CD4-positive, alpha-beta T cell (primary cell): ENCODE measurements at regions not wholly inside any gene's neighbourhood (a gene's known extent, or its start where the extent isn't known, plus 50 kb on each side); places are given as distances from the start of the nearest gene placed in this dataset.

ENCODE experiments used
- ATAC-seq: fragments of 200-7000 bp; cut with Tn5 transposase; one replicate; pipeline ENCODE4 v1.10.0; 2022; ENCODE audit warnings: mild to moderate bottlenecking; ENCODE audit not compliant: poor library complexity
- CTCF ChIA-PET: fragments of 350-600 bp; sonication (Branson Sonifier 250); formaldehyde crosslinking; loops from one replicate; lab custom pipeline; 2021; ENCODE audit warnings: antibody characterized with exemption, inconsistent platforms; lab: Charles Lee
- POLR2A ChIA-PET: fragments of 350-600 bp; sonication (Branson Sonifier 250); formaldehyde crosslinking; loops from one replicate; lab custom pipeline; 2021; ENCODE audit warnings: antibody characterized with exemption, inconsistent platforms; lab: Charles Lee
- DNase-seq, 14 experiments: peaks; one replicate each; pipeline ENCODE4 v3.0.0-alpha.2; 2013 to 2020; ENCODE audit warnings: mixed read lengths in 2 of 14
- H3K27ac ChIP-seq, 2 donors: one replicate each; pipeline versions ENCODE4 v1.5.1 to v1.7.0; 2013; ENCODE audit warnings: low read length in 2 of 2, low read depth in 1 of 2, mild to moderate bottlenecking in 1 of 2
- H3K27me3 ChIP-seq, 2 experiments: 1 replicate in 1 of 2; 2 replicates in 1 of 2; pipeline versions ENCODE4 v1.6.1 to v1.7.0; 2013; ENCODE audit warnings: low read length in 2 of 2, control low read depth in 1 of 2, mild to moderate bottlenecking in 1 of 2, moderate library complexity in 1 of 2; ENCODE audit not compliant: insufficient read depth in 2 of 2, control insufficient read depth in 1 of 2
- H3K36me3 ChIP-seq: one replicate; pipeline ENCODE4 v1.6.1; 2013; ENCODE audit warnings: low read length, control low read depth; ENCODE audit not compliant: insufficient read depth
- H3K4me1 ChIP-seq: one replicate; pipeline ENCODE4 v1.6.1; 2013; ENCODE audit warnings: low read length, control low read depth; ENCODE audit not compliant: insufficient read depth
- H3K4me3 ChIP-seq: one replicate; pipeline ENCODE4 v1.5.1; 2013; ENCODE audit warnings: mild to moderate bottlenecking, low read length, moderate library complexity
- H3K9me3 ChIP-seq, 2 experiments: 1 replicate in 1 of 2; 2 replicates in 1 of 2; pipeline versions ENCODE4 v1.6.1 to v1.7.0; 2013; ENCODE audit warnings: low read length in 2 of 2, mild to moderate bottlenecking in 2 of 2, control low read depth in 1 of 2, moderate library complexity in 1 of 2; ENCODE audit not compliant: control insufficient read depth in 1 of 2, insufficient read depth in 1 of 2
- H3K27ac Mint-ChIP-seq: one replicate; pipeline ENCODE4 v1.8.0; 2020; ENCODE audit warnings: mixed read lengths
- H3K27me3 Mint-ChIP-seq: one replicate; pipeline ENCODE4 v1.8.0; 2021; ENCODE audit warnings: mixed read lengths
- H3K36me3 Mint-ChIP-seq: one replicate; pipeline ENCODE4 v1.8.0; 2021; ENCODE audit warnings: low read depth, mixed read lengths
- H3K4me1 Mint-ChIP-seq: one replicate; pipeline ENCODE4 v1.8.0; 2021; ENCODE audit warnings: low read depth, mixed read lengths
- H3K4me3 Mint-ChIP-seq: one replicate; pipeline ENCODE4 v1.8.0; 2020; ENCODE audit warnings: mild to moderate bottlenecking, mixed read lengths
- H3K9me3 Mint-ChIP-seq: one replicate; pipeline ENCODE4 v1.8.0; 2020; ENCODE audit warnings: mixed read lengths
- intact Hi-C, 2 experiments: fragments of 100-400 bp; cut with DNase I in 1 of 2; cut with micrococcal nuclease in 1 of 2; formaldehyde crosslinking; loops; one replicate each; pipeline versions ENCODE4 v1.15.1 to v1.9.0; 2023 to 2025; cut with DNase I, micrococcal nuclease
- TF ChIP-seq, protein P1 (sequence below): fragments of 200-600 bp; IDR thresholded peaks from one replicate; pipeline ENCODE4 v1.8.0; 2022; ENCODE audit warnings: antibody characterized with exemption, mild to moderate bottlenecking

DNA sequence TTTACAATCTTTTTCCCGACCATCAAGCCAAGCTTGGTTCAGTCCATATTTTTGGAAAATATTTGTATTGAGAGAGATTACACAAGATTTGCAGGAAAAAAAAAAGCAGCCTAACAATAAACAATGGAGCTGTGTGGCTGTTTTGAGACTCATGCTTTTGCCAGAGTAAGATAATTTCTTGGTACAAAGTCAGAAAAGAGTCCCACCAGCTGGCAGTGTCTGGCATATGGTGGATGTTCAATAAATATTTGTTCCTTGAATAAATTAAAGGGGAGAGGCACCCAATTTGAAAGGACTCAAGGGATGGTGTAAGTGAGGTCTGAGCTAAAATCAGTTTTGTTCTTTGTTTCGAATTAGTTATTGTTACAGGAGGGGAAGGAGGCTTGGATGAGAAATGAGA lies 78.1 kb upstream of the RPH3A start:
- ChIA-PET POLR2A (no interaction called here), CTCF (no interaction called here)
- Mint-ChIP-seq H3K4me3 (no peak overlapping the region), H3K36me3 (no peaks in the 10 kb centered on the region), H3K9me3 (peaks cover 3% of the 10 kb centered on the region), H3K4me1 (no peaks in the 10 kb centered on the region), H3K27me3 (peaks cover 15% of the 10 kb centered on the region), H3K27ac (no peak overlapping the region)
- no peaks in the 10 kb centered on the region for H3K4me1 ChIP-seq
- no peaks in the 10 kb centered on the region for H3K9me3 ChIP-seq
- TF ChIP-seq, protein P1, sequence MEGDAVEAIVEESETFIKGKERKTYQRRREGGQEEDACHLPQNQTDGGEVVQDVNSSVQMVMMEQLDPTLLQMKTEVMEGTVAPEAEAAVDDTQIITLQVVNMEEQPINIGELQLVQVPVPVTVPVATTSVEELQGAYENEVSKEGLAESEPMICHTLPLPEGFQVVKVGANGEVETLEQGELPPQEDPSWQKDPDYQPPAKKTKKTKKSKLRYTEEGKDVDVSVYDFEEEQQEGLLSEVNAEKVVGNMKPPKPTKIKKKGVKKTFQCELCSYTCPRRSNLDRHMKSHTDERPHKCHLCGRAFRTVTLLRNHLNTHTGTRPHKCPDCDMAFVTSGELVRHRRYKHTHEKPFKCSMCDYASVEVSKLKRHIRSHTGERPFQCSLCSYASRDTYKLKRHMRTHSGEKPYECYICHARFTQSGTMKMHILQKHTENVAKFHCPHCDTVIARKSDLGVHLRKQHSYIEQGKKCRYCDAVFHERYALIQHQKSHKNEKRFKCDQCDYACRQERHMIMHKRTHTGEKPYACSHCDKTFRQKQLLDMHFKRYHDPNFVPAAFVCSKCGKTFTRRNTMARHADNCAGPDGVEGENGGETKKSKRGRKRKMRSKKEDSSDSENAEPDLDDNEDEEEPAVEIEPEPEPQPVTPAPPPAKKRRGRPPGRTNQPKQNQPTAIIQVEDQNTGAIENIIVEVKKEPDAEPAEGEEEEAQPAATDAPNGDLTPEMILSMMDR: no peak
- no peak overlapping the region for H3K27ac ChIP-seq
- no peaks in the 10 kb centered on the region for H3K36me3 ChIP-seq
- intact Hi-C loops: no loop called here
- H3K4me3 ChIP-seq: no peak overlapping the region
- ATAC-seq (no peak), DNase-seq (no peak)
- peaks cover 0 to 5% of the 10 kb centered on the region in 2 experiments for H3K27me3 ChIP-seq

GRCh38 chr12:112714166-112714710 lies 77.3 kb upstream of the RPH3A start:
- Mint-ChIP-seq H3K27me3 (peaks cover 15% of the 10 kb centered on the region), H3K4me1 (no peaks in the 10 kb centered on the region), H3K36me3 (no peaks in the 10 kb centered on the region), H3K4me3 (no peak overlapping the region), H3K27ac (no peak overlapping the region), H3K9me3 (peaks cover 3% of the 10 kb centered on the region)
- Histone ChIP-seq H3K9me3 (no peaks in the 10 kb centered on the region), H3K27me3 (peaks cover 0 to 5% of the 10 kb centered on the region in 2 experiments), H3K4me1 (no peaks in the 10 kb centered on the region), H3K36me3 (no peaks in the 10 kb centered on the region), H3K4me3 (no peak overlapping the region), H3K27ac (no peak overlapping the region)
- POLR2A ChIA-PET: no interaction called here
- ATAC-seq: no peak
- CTCF ChIA-PET: no interaction called here
- no peak for DNase-seq
- intact Hi-C loops: no loop called here
- TF ChIP-seq, protein P1: no peak

DNA sequence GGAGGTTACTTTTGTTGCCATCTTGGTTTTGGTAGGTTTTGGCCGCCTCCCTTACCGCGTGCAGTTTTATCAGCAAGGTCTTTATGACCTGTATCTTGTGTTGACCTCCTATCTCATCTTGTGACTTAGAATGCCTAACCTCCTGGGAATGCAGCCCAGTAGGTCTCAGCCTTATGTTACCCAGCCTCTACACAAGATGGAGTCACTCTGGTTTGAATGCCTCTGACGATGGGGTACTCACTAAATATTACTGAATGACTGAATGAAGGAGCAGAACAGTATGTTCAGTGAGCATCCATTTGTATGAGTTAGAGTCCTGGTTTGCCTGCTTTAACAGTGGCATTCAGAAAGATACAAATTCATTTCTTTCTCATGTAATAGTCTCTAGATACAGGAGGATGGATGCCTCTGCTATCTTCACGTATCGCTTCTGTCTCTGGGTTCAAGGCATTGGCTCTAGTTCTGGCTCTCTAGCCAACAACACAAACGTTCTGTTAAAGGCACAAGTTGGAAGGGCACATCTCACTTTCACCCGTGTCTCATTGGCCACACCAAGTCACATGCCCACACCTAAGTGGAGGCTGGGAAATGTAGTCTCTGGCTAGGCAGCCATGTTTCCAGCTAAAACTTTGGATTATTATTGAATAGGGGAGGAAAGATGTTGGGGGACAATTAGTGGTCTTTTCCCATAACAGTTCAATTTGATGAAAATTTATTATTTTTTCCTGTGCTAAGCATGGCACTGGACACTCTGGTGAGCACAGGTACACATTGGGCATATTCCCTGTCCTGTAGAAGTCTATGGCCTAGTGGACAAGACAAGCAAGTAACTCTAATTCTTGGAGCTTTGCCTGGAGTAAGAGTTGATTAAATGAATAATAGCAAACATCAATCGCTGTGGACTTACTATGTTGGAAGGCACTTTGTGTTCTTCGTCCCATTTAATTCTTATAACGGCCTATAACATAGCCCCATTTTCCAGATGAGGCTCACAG lies 75.2 kb upstream of the RPH3A start:
- Histone ChIP-seq H3K27ac (no peak overlapping the region), H3K4me3 (no peak overlapping the region), H3K9me3 (no peaks in the 10 kb centered on the region), H3K4me1 (no peaks in the 10 kb centered on the region), H3K27me3 (peaks cover 0 to 5% of the 10 kb centered on the region in 2 experiments), H3K36me3 (no peaks in the 10 kb centered on the region)
- Mint-ChIP-seq H3K9me3 (peaks cover 7% of the 10 kb centered on the region), H3K27me3 (peaks cover 15% of the 10 kb centered on the region), H3K4me3 (no peak overlapping the region), H3K27ac (no peak overlapping the region), H3K36me3 (no peaks in the 10 kb centered on the region), H3K4me1 (no peaks in the 10 kb centered on the region)
- TF ChIP-seq, protein P1: no peak
- DNase-seq (peak in 3 of 14 experiments; percentile 6 to 21 (median 15)), ATAC-seq (no peak)
- CTCF ChIA-PET: no interaction called here
- POLR2A ChIA-PET: no interaction called here
- intact Hi-C loops: no loop called here
